Endothelial cell of umbilical vein (primary cell): ENCODE measurements at regions not wholly inside any gene's neighbourhood (a gene's known extent, or its start where the extent isn't known, plus 50 kb on each side); places are given as distances from the start of the nearest gene placed in this dataset.

Source experiments
- CTCF ChIP-seq, 2 donors: IDR thresholded peaks; 1 replicate in 1 of 2; 2 replicates in 1 of 2; pipeline ENCODE4 v1.5.1; 2011; ENCODE audit warnings: low read length in 2 of 2, mild to moderate bottlenecking in 2 of 2, moderate library complexity in 2 of 2, control low read depth in 1 of 2, inconsistent platforms in 1 of 2, low read depth in 1 of 2; ENCODE audit not compliant: insufficient read depth in 1 of 2; ENCODE audit errors: extremely low read depth in 1 of 2
- EZH2 ChIP-seq: IDR thresholded peaks from 2 replicates; pipeline ENCODE4 v1.6.1; 2012; ENCODE audit warnings: borderline replicate concordance, low read depth, mild to moderate bottlenecking, moderate library complexity, low read length, inconsistent platforms; ENCODE audit not compliant: severe bottlenecking
- FOS ChIP-seq: IDR thresholded peaks from 2 replicates; pipeline ENCODE4 v1.6.1; 2011; ENCODE audit warnings: mild to moderate bottlenecking, low read length, moderate library complexity, borderline replicate concordance; ENCODE audit not compliant: insufficient read depth
- GATA2 ChIP-seq: IDR thresholded peaks from 2 replicates; pipeline ENCODE4 v1.7.0; 2011; ENCODE audit warnings: low read depth, mild to moderate bottlenecking, moderate library complexity, mixed read lengths, low read length; ENCODE audit not compliant: insufficient read length, insufficient read depth
- JUN ChIP-seq: IDR thresholded peaks from 2 replicates; pipeline ENCODE4 v1.6.1; 2011; ENCODE audit warnings: borderline replicate concordance, low read depth; ENCODE audit not compliant: insufficient read length, insufficient read depth
- MAX ChIP-seq: IDR thresholded peaks from 2 replicates; pipeline ENCODE4 v1.6.1; 2011; ENCODE audit not compliant: insufficient read depth, insufficient read length
- MYC ChIP-seq: IDR thresholded peaks from one replicate; pipeline ENCODE4 v1.6.1; 2011; ENCODE audit warnings: mild to moderate bottlenecking, low read depth, low read length
- POLR2A ChIP-seq: IDR thresholded peaks from 2 replicates; pipeline ENCODE4 v1.6.1; 2012; ENCODE audit warnings: low read depth, mild to moderate bottlenecking, control low read depth, low read length
- POLR2AphosphoS5 ChIP-seq: IDR thresholded peaks from 2 replicates; pipeline ENCODE4 v1.6.1; 2012; ENCODE audit warnings: low read depth, mild to moderate bottlenecking, control low read depth, low read length, moderate library complexity; ENCODE audit not compliant: insufficient read depth

- TF ChIP-seq EZH2 (no peak), CTCF (IDR thresholded peaks at IDR 0.05; ENCODE audit: extremely low read depth in 1 of 2, insufficient read depth in 1 of 2, low read depth in 1 of 2, low read length in 2 of 2) (no peak), POLR2A (no peak), MYC (no peak), POLR2AphosphoS5 (no peak), MAX (no peak), GATA2 (no peak), JUN (no peak), FOS (no peak)
These were observed 977.0 kb upstream of the SLC10A2 start for GRCh38 chr13:104043184-104043583.
